HEK293T (cell line): ENCODE measurements at regions not wholly inside any gene's neighbourhood (a gene's known extent, or its start where the extent isn't known, plus 50 kb on each side); places are given as distances from the start of the nearest gene placed in this dataset.

Experiments
- CTCF ChIA-PET: fragments of 350-600 bp; formaldehyde crosslinking; extraction: SDS; loops from one replicate; lab custom pipeline; 2021; ENCODE audit warnings: antibody characterized with exemption, inconsistent platforms; lab: Yijun Ruan, JAX
- POLR2A ChIA-PET: fragments of 350-600 bp; formaldehyde crosslinking; extraction: SDS; loops from one replicate; lab custom pipeline; 2020; ENCODE audit warnings: antibody characterized with exemption, inconsistent platforms; lab: Yijun Ruan, JAX
- DNase-seq: peaks from one replicate; pipeline ENCODE4 v3.0.0; 2012; ENCODE audit warnings: mixed read lengths; ENCODE audit errors: extremely low spot score
- ARNT ChIP-seq: fragments of 450-650 bp; IDR thresholded peaks from 2 replicates; pipeline ENCODE4 v1.6.1; 2017; ENCODE audit warnings: mild to moderate bottlenecking
- BHLHE40 ChIP-seq: fragments of 450-650 bp; IDR thresholded peaks from 2 replicates; pipeline ENCODE4 v1.6.1; 2016; ENCODE audit warnings: mild to moderate bottlenecking, moderate library complexity, borderline replicate concordance
- CTBP1 ChIP-seq: fragments of 450-650 bp; IDR thresholded peaks from 2 replicates; pipeline ENCODE4 v1.6.1; 2016; ENCODE audit warnings: borderline replicate concordance
- ELF4 ChIP-seq: fragments of 450-650 bp; IDR thresholded peaks from 2 replicates; pipeline ENCODE4 v1.6.1; 2017; ENCODE audit warnings: antibody characterized with exemption
- FOXA1 ChIP-seq: fragments of 450-650 bp; IDR thresholded peaks from 2 replicates; pipeline ENCODE4 v1.6.1; 2016; ENCODE audit warnings: mild to moderate bottlenecking
- FOXK2 ChIP-seq: fragments of 450-650 bp; IDR thresholded peaks from 2 replicates; pipeline ENCODE4 v1.6.1; 2016; ENCODE audit warnings: mild to moderate bottlenecking
- FOXM1 ChIP-seq: fragments of 450-650 bp; IDR thresholded peaks from 2 replicates; pipeline ENCODE4 v1.6.1; 2017; ENCODE audit warnings: mild to moderate bottlenecking, borderline replicate concordance
- HDGF ChIP-seq: fragments of 450-650 bp; IDR thresholded peaks from 2 replicates; pipeline ENCODE4 v1.6.1; 2017; ENCODE audit warnings: antibody characterized with exemption, borderline replicate concordance
- L3MBTL2 ChIP-seq: fragments of 450-650 bp; conservative IDR thresholded peaks from 2 replicates; pipeline ENCODE4 v1.6.1; 2016; ENCODE audit warnings: mild to moderate bottlenecking
- LEF1 ChIP-seq: fragments of 450-650 bp; IDR thresholded peaks from 2 replicates; pipeline ENCODE4 v1.6.1; 2017; ENCODE audit warnings: mild to moderate bottlenecking, borderline replicate concordance
- NFRKB ChIP-seq: fragments of 450-650 bp; IDR thresholded peaks from 2 replicates; pipeline ENCODE4 v1.6.1; 2016; ENCODE audit warnings: mild to moderate bottlenecking, moderate library complexity
- PKNOX1 ChIP-seq: fragments of 450-650 bp; IDR thresholded peaks from 2 replicates; pipeline ENCODE4 v1.6.1; 2016
- SP1 ChIP-seq: fragments of 450-650 bp; IDR thresholded peaks from 2 replicates; pipeline ENCODE4 v1.6.1; 2017
- SUZ12 ChIP-seq: fragments of 450-650 bp; IDR thresholded peaks from 2 replicates; pipeline ENCODE4 v1.6.1; 2016; ENCODE audit warnings: mild to moderate bottlenecking
- TARDBP ChIP-seq: fragments of 450-650 bp; IDR thresholded peaks from 2 replicates; pipeline ENCODE4 v1.6.1; 2016
- ZNF384 ChIP-seq: fragments of 450-650 bp; IDR thresholded peaks from 2 replicates; pipeline ENCODE4 v1.6.1; 2016

- CTCF ChIA-PET = no interaction called here
- DNase-seq = no peak
- TF ChIP-seq CTBP1 (no peak), NFRKB (no peak), FOXM1 (no peak), ELF4 (no peak), SP1 (no peak), FOXK2 (no peak), L3MBTL2 (no peak), PKNOX1 (no peak), ZNF384 (no peak), TARDBP (no peak), ARNT (no peak), FOXA1 (no peak), SUZ12 (no peak)
- POLR2A ChIA-PET = no interaction called here
Measured at GRCh38 chr18:45320724-45321123, 294.6 kb upstream of the SLC14A2 start.

GRCh38 chr18:45321520-45321919 lies 293.8 kb upstream of the SLC14A2 start:
- POLR2A ChIA-PET = no interaction called here
- DNase-seq = no peak
- CTCF ChIA-PET = no interaction called here
- TF ChIP-seq FOXA1 (no peak), BHLHE40 (no peak), ELF4 (no peak), PKNOX1 (no peak), SUZ12 (no peak), TARDBP (no peak), NFRKB (no peak), SP1 (no peak), HDGF (no peak)

- ChIA-PET CTCF (no interaction called here), POLR2A (no interaction called here)
- TF ChIP-seq BHLHE40 = no peak
- TF ChIP-seq CTBP1 = no peak
- TF ChIP-seq ZNF384 = no peak
- no peak for TF ChIP-seq NFRKB
- TF ChIP-seq LEF1 = no peak
- TF ChIP-seq ELF4 = no peak
- TF ChIP-seq ARNT = no peak
- TF ChIP-seq HDGF = no peak
- TF ChIP-seq FOXM1 = no peak
- TF ChIP-seq SUZ12 = no peak
- no peak for TF ChIP-seq TARDBP
- no peak for TF ChIP-seq L3MBTL2
- TF ChIP-seq FOXA1 = no peak
- no peak for TF ChIP-seq PKNOX1
- no peak for TF ChIP-seq SP1
- no peak for TF ChIP-seq FOXK2
- DNase-seq = no peak
Measured at GRCh38 chr18:45322343-45322742, 292.9 kb upstream of the SLC14A2 start.

- POLR2A ChIA-PET = no interaction called here
- CTCF ChIA-PET = no interaction called here
- TF ChIP-seq SUZ12 = no peak
- no peak for TF ChIP-seq HDGF
- TF ChIP-seq FOXK2 = no peak
- no peak for TF ChIP-seq LEF1
- no peak for DNase-seq
Measured at GRCh38 chr18:45324101-45324494, 291.2 kb upstream of the SLC14A2 start.

- ChIA-PET CTCF (no interaction called here), POLR2A (no interaction called here)
- no peak for TF ChIP-seq HDGF
- TF ChIP-seq SUZ12 = no peak
- no peak for TF ChIP-seq BHLHE40
- TF ChIP-seq CTBP1 = no peak
- no peak for TF ChIP-seq FOXK2
- no peak for TF ChIP-seq NFRKB
- TF ChIP-seq ARNT = no peak
- TF ChIP-seq FOXM1 = no peak
- TF ChIP-seq SP1 = no peak
- TF ChIP-seq LEF1 = no peak
- TF ChIP-seq L3MBTL2 = no peak
- no peak for TF ChIP-seq FOXA1
- TF ChIP-seq ZNF384 = no peak
- no peak for TF ChIP-seq ELF4
- TF ChIP-seq PKNOX1 = no peak
- no peak for TF ChIP-seq TARDBP
- no peak for DNase-seq
Measured at GRCh38 chr18:45324495-45325113, 290.7 kb upstream of the SLC14A2 start.

GRCh38 chr18:45325778-45326177 lies 289.5 kb upstream of the SLC14A2 start:
- ChIA-PET CTCF (no interaction called here), POLR2A (no interaction called here)
- DNase-seq = no peak
- TF ChIP-seq BHLHE40 = no peak
- no peak for TF ChIP-seq ARNT
- TF ChIP-seq PKNOX1 = no peak
- no peak for TF ChIP-seq L3MBTL2
- TF ChIP-seq TARDBP = no peak
- TF ChIP-seq NFRKB = no peak
- no peak for TF ChIP-seq SUZ12
- TF ChIP-seq ELF4 = no peak
- TF ChIP-seq HDGF = no peak
- no peak for TF ChIP-seq LEF1
- no peak for TF ChIP-seq CTBP1
- no peak for TF ChIP-seq ZNF384
- no peak for TF ChIP-seq SP1
- TF ChIP-seq FOXM1 = no peak
